DND-41 (cell line): ENCODE measurements at regions not wholly inside any gene's neighbourhood (a gene's known extent, or its start where the extent isn't known, plus 50 kb on each side); places are given as distances from the start of the nearest gene placed in this dataset.

Source experiments
- EZH2 ChIP-seq: IDR thresholded peaks from 3 replicates; pipeline ENCODE4 v1.6.1; 2012; ENCODE audit warnings: borderline replicate concordance, low read depth, mild to moderate bottlenecking, moderate library complexity, low read length, inconsistent platforms; ENCODE audit not compliant: severe bottlenecking
- TF ChIP-seq, protein P1 (sequence below): IDR thresholded peaks from 2 replicates; pipeline ENCODE4 v1.5.1; 2012; ENCODE audit warnings: borderline replicate concordance, low read length, moderate library complexity, mild to moderate bottlenecking; ENCODE audit not compliant: poor library complexity, severe bottlenecking; ENCODE audit errors: extremely low read depth

DNA sequence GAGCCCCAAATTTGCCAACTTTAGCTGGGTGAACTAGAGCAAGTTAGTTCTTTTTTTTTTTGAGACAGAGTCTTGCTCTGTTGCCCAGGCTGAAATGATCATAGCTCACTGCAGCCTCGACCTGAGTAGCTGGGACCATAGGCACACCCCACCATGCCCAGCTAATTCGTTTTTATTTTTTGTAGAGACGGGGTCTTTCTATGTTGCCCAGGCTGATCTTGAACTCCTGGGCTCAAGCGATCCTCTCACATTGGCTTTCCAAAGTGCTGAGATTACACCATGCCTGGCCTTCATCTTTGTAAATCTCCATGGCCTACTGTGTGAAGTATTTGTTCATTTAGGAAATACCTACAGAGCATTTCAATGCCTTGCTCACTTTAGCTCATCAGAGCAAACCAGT, 105.6 kb upstream of the SLC44A3 start:
- TF ChIP-seq, protein P1, sequence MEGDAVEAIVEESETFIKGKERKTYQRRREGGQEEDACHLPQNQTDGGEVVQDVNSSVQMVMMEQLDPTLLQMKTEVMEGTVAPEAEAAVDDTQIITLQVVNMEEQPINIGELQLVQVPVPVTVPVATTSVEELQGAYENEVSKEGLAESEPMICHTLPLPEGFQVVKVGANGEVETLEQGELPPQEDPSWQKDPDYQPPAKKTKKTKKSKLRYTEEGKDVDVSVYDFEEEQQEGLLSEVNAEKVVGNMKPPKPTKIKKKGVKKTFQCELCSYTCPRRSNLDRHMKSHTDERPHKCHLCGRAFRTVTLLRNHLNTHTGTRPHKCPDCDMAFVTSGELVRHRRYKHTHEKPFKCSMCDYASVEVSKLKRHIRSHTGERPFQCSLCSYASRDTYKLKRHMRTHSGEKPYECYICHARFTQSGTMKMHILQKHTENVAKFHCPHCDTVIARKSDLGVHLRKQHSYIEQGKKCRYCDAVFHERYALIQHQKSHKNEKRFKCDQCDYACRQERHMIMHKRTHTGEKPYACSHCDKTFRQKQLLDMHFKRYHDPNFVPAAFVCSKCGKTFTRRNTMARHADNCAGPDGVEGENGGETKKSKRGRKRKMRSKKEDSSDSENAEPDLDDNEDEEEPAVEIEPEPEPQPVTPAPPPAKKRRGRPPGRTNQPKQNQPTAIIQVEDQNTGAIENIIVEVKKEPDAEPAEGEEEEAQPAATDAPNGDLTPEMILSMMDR: no peak
- no peak for TF ChIP-seq EZH2
